HepG2 (cell line): ENCODE measurements at regions not wholly inside any gene's neighbourhood (a gene's known extent, or its start where the extent isn't known, plus 50 kb on each side); places are given as distances from the start of the nearest gene placed in this dataset.

Experiments
- NFRKB ChIP-seq: fragments of 450-650 bp; IDR thresholded peaks from 2 replicates; pipeline ENCODE4 v1.6.1; 2017
- ZNF329 ChIP-seq: sonication (generic); formaldehyde crosslinking; IDR thresholded peaks from 2 replicates; pipeline ENCODE4 v1.9.0; 2021; ENCODE audit warnings: low read depth, mild to moderate bottlenecking, missing genetic modification reagents
- TF ChIP-seq, protein P1 (sequence below): fragments of 450-650 bp; IDR thresholded peaks from 2 replicates; pipeline ENCODE4 v1.6.1; 2017
- TF ChIP-seq, protein P2 (sequence below): sonication (generic); formaldehyde crosslinking; IDR thresholded peaks from 2 replicates; pipeline ENCODE4 v1.4.0; 2020; ENCODE audit warnings: missing genetic modification reagents, mild to moderate bottlenecking, borderline replicate concordance
- TF ChIP-seq, protein P3 (sequence below): sonication (generic); formaldehyde crosslinking; IDR thresholded peaks from 2 replicates; pipeline ENCODE4 v1.4.0; 2020; ENCODE audit warnings: mild to moderate bottlenecking, missing genetic modification reagents
- TF ChIP-seq, protein P4 (sequence below): sonication (generic); formaldehyde crosslinking; conservative IDR thresholded peaks from 2 replicates; pipeline ENCODE4 v1.5.0; 2020; ENCODE audit warnings: missing genetic modification reagents

DNA sequence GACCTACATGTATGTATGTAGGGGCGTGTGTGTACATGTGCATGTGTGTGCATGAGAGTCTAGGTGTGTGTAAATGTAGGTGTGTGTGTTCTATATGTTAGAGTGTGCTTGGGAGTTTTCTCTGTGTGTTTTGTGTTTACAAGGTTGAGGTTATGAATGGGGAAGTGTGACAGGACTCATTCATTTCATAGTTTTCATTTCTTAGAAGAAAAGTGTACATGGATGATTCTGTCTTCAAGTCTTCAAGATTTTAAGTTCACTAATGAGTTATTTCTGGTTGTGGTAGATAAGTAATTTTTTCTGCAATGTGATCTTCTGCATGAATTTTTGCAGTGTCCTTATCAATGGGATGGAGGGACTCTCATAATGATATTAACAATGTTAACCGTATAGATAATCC lies 118.2 kb upstream of the SLC10A2 start:
- TF ChIP-seq, protein P1, sequence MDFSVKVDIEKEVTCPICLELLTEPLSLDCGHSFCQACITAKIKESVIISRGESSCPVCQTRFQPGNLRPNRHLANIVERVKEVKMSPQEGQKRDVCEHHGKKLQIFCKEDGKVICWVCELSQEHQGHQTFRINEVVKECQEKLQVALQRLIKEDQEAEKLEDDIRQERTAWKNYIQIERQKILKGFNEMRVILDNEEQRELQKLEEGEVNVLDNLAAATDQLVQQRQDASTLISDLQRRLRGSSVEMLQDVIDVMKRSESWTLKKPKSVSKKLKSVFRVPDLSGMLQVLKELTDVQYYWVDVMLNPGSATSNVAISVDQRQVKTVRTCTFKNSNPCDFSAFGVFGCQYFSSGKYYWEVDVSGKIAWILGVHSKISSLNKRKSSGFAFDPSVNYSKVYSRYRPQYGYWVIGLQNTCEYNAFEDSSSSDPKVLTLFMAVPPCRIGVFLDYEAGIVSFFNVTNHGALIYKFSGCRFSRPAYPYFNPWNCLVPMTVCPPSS, result no peak
- TF ChIP-seq, protein P2, sequence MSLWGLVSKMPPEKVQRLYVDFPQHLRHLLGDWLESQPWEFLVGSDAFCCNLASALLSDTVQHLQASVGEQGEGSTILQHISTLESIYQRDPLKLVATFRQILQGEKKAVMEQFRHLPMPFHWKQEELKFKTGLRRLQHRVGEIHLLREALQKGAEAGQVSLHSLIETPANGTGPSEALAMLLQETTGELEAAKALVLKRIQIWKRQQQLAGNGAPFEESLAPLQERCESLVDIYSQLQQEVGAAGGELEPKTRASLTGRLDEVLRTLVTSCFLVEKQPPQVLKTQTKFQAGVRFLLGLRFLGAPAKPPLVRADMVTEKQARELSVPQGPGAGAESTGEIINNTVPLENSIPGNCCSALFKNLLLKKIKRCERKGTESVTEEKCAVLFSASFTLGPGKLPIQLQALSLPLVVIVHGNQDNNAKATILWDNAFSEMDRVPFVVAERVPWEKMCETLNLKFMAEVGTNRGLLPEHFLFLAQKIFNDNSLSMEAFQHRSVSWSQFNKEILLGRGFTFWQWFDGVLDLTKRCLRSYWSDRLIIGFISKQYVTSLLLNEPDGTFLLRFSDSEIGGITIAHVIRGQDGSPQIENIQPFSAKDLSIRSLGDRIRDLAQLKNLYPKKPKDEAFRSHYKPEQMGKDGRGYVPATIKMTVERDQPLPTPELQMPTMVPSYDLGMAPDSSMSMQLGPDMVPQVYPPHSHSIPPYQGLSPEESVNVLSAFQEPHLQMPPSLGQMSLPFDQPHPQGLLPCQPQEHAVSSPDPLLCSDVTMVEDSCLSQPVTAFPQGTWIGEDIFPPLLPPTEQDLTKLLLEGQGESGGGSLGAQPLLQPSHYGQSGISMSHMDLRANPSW, result no peak
- TF ChIP-seq ZNF329 (CRISPR knock-in tag) (no peak), NFRKB (no peak)
- TF ChIP-seq, protein P3, sequence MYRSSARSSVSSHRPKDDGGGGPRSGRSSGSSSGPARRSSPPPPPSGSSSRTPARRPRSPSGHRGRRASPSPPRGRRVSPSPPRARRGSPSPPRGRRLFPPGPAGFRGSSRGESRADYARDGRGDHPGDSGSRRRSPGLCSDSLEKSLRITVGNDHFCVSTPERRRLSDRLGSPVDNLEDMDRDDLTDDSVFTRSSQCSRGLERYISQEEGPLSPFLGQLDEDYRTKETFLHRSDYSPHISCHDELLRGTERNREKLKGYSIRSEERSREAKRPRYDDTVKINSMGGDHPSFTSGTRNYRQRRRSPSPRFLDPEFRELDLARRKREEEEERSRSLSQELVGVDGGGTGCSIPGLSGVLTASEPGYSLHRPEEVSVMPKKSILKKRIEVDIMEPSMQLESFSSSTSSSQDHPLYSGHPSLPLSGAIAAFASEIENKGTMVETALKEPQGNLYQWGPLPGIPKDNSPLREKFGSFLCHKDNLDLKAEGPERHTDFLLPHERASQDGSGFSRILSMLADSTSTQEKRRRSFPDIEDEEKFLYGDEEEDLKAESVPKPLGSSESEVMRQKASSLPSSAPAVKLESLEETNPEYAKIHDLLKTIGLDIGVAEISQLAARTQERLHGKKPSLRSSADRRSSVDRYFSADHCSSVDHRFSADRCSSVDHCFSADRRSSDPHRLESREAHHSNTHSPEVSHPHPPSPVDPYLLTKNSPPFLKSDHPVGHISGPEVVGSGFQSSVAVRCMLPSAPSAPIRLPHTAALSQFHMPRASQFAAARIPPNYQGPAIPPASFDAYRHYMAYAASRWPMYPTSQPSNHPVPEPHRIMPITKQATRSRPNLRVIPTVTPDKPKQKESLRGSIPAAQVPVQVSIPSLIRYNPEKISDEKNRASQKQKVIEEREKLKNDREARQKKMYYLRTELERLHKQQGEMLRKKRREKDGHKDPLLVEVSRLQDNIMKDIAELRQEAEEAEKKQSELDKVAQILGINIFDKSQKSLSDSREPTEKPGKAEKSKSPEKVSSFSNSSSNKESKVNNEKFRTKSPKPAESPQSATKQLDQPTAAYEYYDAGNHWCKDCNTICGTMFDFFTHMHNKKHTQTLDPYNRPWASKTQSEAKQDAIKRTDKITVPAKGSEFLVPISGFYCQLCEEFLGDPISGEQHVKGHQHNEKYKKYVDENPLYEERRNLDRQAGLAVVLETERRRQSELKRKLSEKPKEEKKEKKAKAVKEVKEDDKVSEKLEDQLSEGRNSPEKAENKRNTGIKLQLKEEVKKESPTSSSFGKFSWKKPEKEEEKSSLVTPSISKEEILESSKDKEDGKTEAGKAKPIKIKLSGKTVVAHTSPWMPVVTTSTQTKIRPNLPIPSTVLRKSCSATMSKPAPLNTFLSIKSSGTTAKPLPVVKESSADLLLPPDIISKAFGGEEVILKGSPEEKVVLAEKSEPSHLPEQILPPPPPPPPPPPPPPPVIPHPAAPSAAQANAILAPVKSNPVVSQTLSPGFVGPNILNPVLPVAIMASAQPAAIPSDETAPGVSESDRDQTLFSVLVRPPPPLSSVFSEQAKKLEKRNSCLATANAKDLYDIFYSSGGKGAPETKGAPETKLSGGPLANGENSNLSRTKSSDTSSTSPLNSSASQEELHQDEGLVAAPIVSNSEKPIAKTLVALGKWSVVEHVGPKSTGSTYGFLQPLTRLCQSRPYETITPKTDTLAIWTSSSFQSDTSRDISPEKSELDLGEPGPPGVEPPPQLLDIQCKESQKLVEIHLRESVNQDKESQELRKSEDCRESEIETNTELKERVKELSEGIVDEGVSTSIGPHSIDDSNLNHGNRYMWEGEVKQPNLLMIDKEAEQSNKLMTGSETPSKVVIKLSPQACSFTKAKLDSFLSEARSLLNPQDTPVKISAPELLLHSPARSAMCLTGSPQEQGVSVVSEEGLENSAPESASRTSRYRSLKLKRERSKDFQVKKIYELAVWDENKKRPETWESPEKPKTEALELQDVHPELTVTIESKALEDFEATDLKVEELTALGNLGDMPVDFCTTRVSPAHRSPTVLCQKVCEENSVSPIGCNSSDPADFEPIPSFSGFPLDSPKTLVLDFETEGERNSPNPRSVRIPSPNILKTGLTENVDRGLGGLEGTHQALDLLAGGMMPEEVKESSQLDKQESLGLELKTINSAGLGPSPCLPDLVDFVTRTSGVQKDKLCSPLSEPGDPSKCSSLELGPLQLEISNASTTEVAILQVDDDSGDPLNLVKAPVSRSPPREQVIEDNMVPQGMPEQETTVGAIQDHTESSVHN (CRISPR knock-in tag), result no peak
- TF ChIP-seq, protein P4, sequence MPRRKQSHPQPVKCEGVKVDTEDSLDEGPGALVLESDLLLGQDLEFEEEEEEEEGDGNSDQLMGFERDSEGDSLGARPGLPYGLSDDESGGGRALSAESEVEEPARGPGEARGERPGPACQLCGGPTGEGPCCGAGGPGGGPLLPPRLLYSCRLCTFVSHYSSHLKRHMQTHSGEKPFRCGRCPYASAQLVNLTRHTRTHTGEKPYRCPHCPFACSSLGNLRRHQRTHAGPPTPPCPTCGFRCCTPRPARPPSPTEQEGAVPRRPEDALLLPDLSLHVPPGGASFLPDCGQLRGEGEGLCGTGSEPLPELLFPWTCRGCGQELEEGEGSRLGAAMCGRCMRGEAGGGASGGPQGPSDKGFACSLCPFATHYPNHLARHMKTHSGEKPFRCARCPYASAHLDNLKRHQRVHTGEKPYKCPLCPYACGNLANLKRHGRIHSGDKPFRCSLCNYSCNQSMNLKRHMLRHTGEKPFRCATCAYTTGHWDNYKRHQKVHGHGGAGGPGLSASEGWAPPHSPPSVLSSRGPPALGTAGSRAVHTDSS (CRISPR knock-in tag), result no peak
